MM.1S (cell line): ENCODE measurements at regions not wholly inside any gene's neighbourhood (a gene's known extent, or its start where the extent isn't known, plus 50 kb on each side); places are given as distances from the start of the nearest gene placed in this dataset.

Source experiments
- EZH2 ChIP-seq: fragments of 300-600 bp; sonication (generic); optimal IDR thresholded peaks from 2 replicates; pipeline ENCODE3; 2017; ENCODE audit warnings: low read depth, mild to moderate bottlenecking, antibody characterized with exemption, low read length, mixed read lengths
- TF ChIP-seq, protein P1 (sequence below): fragments of 300-600 bp; sonication (generic); IDR thresholded peaks from 2 replicates; pipeline ENCODE4 v1.5.1; 2016; ENCODE audit warnings: antibody characterized with exemption, low read length, mixed read lengths

DNA sequence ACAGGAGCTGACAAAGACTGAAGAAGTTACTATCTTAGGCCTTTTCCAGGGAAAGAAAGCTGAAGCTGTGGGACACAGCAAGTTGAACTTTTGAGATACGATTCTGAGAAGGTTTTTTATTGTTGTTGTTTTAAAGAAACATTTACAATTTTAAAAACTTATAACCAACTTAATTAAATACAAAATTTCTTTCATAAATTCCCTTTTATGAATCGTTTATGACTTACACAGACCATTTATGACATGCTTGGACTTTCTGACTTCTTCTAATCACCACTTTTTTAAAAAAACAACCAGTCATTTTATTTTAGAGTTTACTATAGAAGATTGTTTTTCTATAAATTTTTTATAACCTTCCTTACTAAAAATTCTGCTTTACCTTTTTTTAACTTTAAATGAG is 68.7 kb downstream of the DHRS2 start:
- TF ChIP-seq, protein P1, sequence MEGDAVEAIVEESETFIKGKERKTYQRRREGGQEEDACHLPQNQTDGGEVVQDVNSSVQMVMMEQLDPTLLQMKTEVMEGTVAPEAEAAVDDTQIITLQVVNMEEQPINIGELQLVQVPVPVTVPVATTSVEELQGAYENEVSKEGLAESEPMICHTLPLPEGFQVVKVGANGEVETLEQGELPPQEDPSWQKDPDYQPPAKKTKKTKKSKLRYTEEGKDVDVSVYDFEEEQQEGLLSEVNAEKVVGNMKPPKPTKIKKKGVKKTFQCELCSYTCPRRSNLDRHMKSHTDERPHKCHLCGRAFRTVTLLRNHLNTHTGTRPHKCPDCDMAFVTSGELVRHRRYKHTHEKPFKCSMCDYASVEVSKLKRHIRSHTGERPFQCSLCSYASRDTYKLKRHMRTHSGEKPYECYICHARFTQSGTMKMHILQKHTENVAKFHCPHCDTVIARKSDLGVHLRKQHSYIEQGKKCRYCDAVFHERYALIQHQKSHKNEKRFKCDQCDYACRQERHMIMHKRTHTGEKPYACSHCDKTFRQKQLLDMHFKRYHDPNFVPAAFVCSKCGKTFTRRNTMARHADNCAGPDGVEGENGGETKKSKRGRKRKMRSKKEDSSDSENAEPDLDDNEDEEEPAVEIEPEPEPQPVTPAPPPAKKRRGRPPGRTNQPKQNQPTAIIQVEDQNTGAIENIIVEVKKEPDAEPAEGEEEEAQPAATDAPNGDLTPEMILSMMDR, result no peak
- TF ChIP-seq EZH2, result no peak
